ENCODE measurements at regions not wholly inside any gene's neighbourhood (a gene's known extent, or its start where the extent isn't known, plus 50 kb on each side); places are given as distances from the start of the nearest gene placed in this dataset.

- DNase-seq, result no peak
These were observed 51.4 kb downstream of the MARCHF4 start for GRCh38 chr2:216320852-216321251.

GRCh38 chr2:216319771-216320170 is 52.5 kb downstream of the MARCHF4 start:
- no peak for DNase-seq

- no peak for DNase-seq
These were observed 53.8 kb downstream of the MARCHF4 start for GRCh38 chr2:216318521-216318874.

- no peak for DNase-seq
These were observed 54.3 kb downstream of the MARCHF4 start for GRCh38 chr2:216317831-216318520.

GRCh38 chr2:216316743-216317142 is 55.5 kb downstream of the MARCHF4 start:
- no peak for DNase-seq

- DNase-seq, result no peak
These were observed 56.3 kb downstream of the MARCHF4 start for GRCh38 chr2:216315802-216316603.

- peak; percentile 58 for DNase-seq
These were observed 59.8 kb downstream of the MARCHF4 start for GRCh38 chr2:216312441-216312840.

- peak; percentile 86 for DNase-seq
These were observed 63.7 kb downstream of the MARCHF4 start for GRCh38 chr2:216308576-216308975.

GRCh38 chr2:216307496-216307895 is 64.8 kb downstream of the MARCHF4 start:
- no peak for DNase-seq

GRCh38 chr2:216306868-216307267 is 65.4 kb downstream of the MARCHF4 start:
- no peak for DNase-seq

GRCh38 chr2:216305574-216305973 is 66.7 kb downstream of the MARCHF4 start:
- no peak for DNase-seq

- no peak for DNase-seq
These were observed 69.2 kb downstream of the MARCHF4 start for GRCh38 chr2:216302981-216303676.

GRCh38 chr2:216300906-216301305 is 71.4 kb downstream of the MARCHF4 start:
- no peak for DNase-seq

GRCh38 chr2:216299588-216299987 is 72.7 kb downstream of the MARCHF4 start:
- peak; percentile 6 for DNase-seq

GRCh38 chr2:216298719-216299495 is 73.4 kb downstream of the MARCHF4 start:
- no peak for DNase-seq

GRCh38 chr2:216296856-216297255 is 75.4 kb downstream of the MARCHF4 start:
- DNase-seq, result no peak

GRCh38 chr2:216294305-216294704 is 78.0 kb downstream of the MARCHF4 start:
- DNase-seq, result no peak

- DNase-seq, result no peak
These were observed 78.4 kb downstream of the MARCHF4 start for GRCh38 chr2:216293883-216294282.

GRCh38 chr2:216292886-216293301 is 79.4 kb downstream of the MARCHF4 start:
- DNase-seq, result no peak

GRCh38 chr2:216292475-216292874 is 79.8 kb downstream of the MARCHF4 start:
- DNase-seq, result no peak

GRCh38 chr2:216289470-216289869 is 82.8 kb downstream of the MARCHF4 start:
- DNase-seq, result no peak

GRCh38 chr2:216287251-216287650 is 85.0 kb downstream of the MARCHF4 start:
- DNase-seq, result no peak

GRCh38 chr2:216286616-216287231 is 85.6 kb downstream of the MARCHF4 start:
- no peak for DNase-seq

Data from NCI-H2171 (cell line).